ENCODE measurements at regions not wholly inside any gene's neighbourhood (a gene's known extent, or its start where the extent isn't known, plus 50 kb on each side); places are given as distances from the start of the nearest gene placed in this dataset.

DNA sequence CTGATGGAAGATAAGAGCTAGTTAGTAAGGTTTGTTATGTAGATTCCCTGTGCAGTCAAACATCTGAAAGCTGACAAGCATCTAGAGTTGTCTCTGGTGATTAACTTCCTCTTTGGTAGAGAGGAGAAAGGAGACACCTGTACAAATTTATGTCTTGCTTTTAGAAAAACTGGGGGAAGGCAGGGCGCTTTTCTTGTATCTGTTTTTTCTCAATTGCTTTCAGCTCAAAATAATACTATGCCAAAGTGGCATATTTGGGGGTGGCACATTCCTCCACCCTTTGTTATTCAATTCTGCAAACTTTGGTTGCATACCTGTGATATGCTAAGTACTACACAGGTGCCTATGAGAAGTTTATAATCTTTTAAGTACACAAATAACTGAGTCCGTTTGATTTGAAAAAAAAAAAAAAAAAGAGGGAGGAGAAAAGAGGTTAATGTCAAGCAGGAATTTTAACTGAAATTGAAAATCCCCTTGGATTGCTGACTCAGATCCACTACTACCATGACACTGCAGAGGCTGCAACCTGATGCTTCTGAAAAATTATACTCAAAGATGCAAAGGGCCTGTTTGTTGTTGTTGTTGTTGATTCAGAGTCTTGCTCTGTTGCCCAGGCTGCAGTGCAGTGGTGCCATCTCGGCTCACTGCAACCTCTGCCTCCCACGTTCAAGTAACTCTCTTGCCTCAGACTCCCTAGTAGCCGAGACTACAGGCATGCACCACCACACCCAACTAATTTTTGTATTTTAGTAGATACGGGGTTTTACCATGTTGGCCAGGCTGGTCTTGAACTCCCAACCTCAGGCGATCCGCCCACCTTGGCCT, 164.8 kb upstream of the NBEA start:
- no peak for DNase-seq

DNA sequence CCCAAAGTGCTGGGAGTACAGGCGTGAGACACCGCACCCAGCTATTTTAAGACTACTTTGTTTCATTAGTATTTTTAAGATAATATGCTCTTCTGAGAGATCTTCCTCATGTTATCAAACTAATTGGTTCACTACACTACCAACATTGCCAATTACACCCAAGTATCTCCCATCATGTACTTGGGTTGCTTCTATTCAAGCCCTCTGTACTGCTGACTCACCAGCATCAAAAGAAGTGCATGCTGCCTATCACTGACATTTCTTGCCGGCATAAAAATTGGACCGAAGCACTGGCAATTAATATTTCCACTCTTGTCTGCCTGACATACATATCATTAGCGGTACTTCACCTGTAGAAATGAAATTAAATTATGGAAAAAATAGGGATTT, 164.2 kb upstream of the NBEA start:
- DNase-seq, result no peak

DNA sequence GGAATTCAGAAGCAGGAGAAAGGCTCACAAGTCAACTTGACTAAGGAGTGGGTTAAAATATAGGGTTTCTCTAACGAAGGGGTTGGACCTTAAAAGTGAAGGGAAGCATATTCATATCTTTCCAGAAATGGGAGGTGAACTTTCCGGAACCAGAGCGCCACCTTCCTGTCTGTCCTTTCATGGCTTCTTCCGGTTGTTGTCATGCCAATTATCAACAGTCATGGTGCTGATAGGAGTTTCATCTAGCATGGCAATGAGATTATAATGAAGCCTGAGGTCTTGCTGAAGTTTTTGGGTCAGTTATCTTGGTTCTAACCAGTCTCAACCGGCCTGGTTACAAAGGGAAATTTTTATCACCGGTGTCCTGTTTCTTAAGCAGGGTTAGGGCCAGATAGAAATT, 162.9 kb upstream of the NBEA start:
- DNase-seq, result no peak

DNA sequence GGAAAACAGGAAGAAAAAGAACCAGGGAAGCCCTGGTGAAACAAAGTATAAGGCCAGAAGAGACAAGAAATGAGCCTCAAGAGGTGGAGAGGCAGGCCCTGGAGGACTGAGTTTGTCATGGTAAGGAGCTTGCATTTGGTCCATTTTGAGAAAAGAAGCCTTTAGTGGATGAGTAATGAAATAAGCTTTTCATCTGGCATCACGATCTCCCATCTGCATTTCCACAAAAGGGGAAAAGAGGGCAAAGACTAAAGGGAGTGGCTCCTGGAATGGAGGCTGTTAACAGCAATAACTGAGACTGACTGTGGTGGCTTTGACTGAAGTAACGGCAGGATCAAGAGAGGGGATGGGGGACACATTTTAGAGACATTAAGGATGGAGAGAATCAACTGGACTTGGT, 148.8 kb upstream of the NBEA start:
- DNase-seq, result no peak

DNA sequence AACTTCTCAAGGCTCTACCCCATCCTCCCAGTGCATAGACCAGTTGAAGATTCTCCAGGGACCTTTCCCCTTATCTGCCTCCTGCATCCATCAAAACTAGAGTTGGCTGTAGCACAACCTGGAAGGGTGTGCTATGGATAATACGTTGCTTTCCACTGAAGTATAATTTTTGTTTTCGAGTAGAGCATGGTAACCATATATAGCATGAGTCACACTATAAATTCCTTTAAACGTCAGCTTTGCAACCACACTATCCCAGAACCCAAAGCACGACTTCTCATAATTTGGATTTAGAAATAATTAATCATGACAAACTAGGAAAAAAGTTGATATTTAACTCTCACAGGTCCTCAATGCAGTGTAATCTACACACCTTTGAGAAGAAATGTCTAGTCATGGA, 138.3 kb upstream of the NBEA start:
- DNase-seq, result no peak

DNA sequence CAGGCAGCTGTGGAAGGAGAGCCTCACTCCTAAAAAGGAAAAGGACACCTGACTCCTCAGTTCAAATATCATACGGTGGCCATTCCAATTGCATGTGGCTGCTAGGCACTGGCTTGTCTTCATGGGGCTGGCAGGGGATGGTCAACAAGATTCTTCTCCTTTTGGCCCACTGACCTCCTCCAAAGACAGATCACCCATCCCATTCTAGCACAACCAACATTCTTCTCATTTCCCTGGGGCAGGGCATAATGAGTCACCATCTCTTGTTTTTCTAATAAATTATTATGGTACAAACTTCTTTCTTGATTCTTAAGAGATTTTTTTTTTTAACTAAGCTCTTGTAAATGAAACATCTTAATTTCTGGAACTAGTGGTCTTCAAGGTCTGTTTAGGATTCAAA, 136.7 kb upstream of the NBEA start:
- DNase-seq, result no peak

DNA sequence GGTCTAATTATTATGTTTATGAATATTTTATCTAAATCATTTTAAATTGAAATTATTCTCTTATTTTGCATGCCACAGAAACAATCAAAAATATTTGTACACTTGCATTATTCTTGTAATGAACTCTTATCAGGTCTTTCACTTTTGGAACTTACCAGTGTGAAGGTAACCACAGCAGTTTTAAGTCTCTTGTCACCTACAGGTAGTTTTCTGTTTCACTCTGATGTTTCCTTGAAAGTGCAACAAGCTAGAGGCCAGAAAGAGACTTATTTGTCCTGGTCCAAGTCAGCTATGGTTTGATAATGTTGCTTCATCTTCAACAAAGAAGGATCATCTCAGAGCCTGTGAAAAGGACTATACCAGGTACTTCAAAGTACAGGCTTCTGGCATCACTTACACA, 133.4 kb upstream of the NBEA start:
- no peak for DNase-seq

DNA sequence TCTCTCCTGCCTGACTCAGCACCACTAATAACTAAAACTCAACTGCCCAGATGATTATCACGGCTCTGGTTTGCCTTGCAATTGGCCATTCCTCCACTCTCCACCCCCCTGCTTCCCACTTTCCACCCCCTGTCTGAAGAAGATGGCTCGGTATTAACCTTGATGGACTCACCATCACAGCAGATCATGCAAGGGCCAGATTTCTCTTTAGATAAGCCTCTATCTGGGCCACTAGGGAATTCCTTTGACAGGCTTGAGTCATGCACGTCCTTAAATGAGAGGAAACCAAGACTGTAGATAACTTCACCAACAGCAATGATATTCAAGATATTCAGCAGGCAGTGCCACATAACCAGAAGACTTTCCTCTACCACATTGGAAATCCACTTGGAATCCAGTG, 131.1 kb upstream of the NBEA start:
- DNase-seq, result no peak

DNA sequence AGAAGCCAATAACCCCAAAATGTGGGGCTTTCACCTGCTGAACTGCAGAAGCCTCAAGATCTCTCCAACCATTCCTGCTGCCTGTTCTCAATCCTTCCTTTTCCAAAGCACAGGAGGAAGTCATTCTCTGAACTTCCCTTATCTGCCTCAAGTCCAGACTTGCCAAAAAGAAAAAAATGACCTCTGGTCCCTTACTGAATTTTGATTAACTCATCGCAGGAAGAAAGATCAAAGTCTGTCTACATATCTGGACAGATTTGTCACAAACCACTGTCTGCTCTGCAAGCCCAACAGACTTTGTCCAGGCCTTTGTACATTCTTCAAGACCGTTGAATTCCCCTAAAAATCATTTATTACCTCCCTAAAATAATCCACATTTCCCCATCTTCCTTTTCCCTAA, 126.5 kb upstream of the NBEA start:
- no peak for DNase-seq

DNA sequence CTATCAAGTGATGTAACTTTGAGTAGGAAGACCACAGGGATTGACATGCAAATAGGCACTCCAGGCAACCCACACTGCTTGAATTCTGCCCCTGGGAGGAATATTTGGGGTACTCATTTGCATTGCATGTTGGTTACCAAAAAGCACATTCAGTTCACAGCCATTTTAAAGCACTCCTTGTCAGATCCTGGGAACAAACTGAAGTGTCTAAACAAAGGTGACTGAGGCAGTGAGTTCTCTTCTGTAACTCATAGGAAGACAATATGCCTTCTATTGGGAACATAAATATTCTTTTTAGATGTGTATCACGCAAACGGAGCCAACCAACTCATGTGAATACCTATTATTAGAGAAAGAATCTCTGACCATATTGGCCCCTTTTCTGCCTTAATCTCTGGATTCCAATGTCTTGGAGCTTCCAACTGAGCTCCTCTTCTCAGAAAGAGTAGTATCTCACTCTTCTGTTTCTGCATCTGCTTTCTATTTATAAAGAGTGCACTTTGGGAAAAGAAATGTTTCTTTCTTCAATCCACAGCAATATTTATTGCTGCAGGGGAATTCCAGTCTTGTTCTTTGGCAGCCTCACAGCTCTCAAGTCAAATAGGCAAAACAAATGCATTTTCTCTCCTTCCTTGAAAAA, 125.7 kb upstream of the NBEA start:
- no peak for DNase-seq

DNA sequence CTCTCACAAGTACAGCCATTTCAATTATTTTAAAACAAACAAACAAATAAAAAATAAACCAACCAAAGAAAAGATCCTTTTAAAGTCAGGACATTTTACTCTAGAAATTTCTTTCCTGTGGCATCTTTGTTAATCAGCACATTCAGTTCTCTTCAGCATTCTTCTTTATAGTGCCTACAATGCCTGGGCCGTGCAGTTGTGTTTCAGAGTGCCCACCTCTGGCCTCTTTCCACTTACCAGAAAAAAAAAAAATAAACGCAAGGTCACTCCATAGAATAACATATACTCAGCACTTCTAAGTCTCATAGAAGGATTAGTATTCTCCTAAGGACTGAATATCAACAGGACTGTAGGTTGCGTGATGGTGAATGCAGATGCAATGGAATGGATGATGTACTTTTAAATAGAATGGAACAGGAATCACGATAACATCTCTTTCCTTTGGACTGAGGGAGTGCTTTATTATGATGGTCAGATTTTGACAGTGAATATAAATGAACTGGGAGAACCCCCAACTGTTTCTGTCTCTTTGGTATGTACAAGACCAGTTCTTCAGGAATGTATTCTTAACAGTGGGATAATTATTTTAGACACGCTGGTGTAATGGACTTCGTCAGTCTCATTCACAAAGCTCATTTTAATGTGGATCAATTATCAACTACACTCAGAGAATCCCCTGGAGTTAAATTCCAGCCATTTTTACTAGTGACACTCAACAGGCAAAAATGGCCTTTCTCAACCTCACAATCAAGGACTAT, 125.0 kb upstream of the NBEA start:
- no peak for DNase-seq

DNA sequence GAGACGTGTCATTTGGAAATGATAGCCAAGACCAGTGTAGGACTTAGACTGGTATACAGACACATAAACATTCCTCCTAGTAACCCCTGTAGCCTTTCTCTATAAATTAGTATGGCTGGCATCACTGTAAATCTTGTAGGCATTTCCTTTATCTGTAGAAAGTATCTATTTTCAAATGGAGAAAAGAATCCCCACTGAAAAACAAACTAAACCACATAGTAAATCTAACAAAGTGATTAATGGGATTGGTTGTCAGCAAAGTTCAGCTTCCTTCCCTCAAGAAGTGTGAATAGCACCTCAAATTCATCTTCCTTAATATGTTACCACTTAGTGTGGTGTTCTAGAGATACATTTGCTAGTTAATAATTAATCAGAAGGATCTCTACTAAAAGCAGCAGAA, 119.4 kb upstream of the NBEA start:
- no peak for DNase-seq

DNA sequence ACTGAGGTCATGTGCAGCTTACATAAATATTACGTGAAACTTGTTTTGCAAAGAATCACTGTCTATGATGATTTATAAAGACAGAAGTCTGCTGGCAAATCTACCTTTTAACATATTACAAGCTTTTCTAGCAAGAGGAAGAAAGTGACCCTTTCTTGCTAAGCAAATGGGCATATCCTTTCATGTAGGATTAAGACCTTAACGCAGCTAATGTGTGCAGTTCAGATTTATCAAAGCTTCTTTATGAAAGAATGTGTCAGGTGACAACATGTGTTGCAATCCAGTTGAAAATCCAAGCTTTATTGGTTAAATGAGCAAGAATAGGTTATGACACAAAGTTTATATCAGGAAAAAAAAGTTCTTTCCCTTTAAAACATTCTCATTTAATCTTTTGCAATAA, 115.6 kb upstream of the NBEA start:
- DNase-seq, result no peak

DNA sequence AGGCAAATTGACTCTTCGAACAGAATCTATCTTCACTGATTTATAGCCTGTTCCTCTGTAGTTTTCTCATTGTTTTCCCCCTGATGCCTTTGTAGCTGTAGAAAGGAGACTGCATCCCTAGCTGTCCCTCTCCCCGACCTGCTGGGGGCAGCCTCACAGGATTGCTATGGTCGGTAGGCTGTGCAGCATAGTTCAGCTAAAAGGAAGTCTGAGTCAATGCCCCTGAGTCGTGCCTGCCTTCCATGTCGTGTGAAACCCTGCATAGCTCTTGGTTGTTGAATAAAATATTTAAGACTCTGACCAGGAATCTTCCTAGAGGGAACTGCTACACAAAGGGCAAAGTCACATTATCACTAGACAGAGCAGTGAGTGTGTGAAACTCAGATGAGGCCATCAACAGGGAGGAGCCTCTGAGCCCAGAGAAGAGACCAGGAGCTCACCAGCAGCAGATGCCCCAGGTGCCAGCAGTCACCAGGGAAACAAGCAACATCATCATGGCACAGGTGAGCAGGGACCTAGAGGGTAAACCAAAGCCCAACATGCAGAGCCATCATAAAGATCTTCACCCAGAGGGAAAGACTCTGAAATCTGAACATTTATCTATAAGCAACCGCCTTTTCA, 108.4 kb upstream of the NBEA start:
- DNase-seq, result no peak

DNA sequence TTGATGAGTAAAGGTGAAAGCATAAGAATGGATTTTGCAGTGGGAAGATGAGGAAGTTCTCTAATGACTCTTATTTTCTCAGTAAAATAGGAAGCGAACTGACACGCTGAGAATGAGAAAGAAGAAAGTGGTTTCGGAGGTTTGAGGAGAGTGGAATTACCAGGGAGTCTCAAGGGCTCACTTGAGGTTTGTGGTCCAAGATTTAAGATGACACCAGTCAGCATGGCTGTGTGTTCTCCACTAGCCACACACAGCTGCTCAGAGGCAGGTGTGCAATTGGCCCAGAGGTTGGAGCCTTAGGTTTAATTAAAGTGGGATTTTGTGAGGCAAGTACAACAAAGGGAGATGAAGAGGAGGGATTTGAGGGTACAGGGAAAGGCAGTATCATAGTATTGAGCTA, 99.6 kb upstream of the NBEA start:
- DNase-seq, result peak; percentile 10 to 14

DNA sequence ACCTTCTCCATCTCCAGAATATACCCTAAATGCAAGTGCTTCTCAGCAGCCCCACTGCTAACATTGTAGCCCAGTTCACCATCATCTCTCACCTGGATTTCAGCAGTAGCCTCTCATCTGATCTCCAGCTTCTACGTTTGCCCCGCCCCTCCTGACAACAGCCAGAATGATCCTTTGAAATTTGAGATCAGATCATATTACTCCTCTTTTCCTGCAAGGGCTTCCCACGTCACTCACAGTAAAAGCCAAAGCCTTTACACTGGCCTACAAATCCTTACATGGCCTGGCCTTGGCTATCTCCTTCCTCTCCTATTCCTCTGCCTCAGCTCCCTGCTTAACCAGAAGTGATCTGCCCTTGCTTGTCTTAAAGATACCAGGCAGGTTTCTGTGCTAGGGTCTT, 94.3 kb upstream of the NBEA start:
- DNase-seq, result no peak

DNA sequence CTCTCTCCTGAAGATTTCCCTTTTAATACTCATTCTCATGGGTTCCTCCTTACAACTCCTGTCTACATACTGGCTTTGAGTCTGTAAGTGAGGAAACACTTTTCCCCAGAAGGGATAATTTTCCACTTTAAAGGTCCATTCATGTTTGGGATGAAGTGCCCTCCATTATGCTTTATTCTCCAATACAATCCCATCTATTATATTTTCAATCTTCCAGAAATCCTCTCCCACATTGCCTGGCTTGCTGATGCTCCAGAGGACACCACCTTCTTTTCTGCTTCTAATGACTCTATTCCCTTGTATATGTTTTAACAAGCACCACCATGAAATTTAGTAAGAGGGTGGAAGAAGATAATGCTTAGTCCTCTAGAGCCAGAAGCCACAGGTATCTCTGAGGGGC, 92.7 kb upstream of the NBEA start:
- DNase-seq, result no peak

DNA sequence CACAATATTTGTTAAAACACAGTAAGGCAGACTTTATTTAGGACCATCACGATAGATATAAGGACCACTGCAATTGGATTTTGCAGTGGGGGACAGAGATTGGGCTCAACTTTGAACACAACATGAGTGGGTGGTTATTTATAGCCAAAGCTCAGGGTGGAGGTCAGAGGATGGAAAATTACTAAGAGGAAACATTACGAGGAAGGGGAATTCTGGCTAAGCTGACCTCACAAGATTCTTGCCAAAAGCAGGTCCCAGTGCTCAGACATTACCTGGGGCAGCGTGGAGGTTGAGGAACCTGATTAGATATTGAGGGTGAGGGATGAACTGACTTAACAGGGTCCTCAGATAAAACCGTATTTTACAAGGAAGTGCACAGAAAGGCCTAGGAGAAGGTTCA, 88.9 kb upstream of the NBEA start:
- no peak for DNase-seq

DNA sequence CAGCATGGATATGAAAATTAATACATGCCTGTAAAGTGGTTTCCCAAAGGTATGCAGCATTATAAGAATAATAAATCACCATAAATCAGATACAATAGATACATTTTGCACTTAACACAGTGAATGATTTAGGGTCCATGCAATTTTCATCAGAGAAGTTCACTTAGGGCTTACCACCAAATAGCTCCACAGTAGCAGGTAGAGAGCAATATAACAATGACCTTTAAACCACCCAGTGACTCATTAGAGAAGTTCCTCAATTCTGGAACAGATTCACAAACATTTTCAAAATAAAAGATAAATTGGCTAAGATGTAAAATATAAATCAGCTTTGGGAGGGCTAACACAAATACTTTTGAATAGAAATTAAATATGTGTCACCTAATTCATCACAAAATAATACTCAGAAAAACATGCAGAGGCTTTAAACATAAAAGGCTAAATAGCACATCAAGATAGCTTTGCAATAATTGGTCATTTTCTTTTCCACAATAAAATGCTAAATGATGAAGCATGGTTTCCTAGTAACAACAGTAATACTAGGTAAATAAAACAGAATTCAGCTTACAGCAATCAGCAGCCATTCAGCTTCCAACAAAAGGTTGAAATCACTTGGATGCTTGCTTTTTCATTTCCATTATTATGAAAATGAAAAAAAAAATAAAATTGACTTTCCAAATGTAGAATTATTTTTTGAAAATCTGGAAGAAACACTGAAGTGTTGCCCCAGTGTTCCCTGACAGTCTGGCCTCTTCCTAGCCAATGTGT, 84.3 kb upstream of the NBEA start:
- no peak for DNase-seq

DNA sequence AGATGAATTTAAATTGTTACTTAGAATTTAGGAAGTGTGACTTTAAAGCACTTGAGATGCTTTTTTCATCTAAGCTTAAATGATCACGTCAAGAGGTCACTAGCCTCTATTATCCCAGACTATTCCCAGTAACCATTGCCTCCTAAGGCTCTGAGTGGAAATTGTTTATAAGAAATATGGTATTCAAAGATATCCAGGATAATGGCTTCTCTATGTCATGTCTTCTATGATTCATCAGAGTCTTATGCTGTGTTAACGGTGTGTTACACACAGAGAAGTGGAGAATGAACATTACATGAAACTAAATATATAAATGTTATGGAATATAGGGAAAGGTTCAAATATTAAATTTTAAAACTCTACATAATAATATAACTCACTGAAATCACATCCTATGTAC, 79.8 kb upstream of the NBEA start:
- DNase-seq, result no peak

DNA sequence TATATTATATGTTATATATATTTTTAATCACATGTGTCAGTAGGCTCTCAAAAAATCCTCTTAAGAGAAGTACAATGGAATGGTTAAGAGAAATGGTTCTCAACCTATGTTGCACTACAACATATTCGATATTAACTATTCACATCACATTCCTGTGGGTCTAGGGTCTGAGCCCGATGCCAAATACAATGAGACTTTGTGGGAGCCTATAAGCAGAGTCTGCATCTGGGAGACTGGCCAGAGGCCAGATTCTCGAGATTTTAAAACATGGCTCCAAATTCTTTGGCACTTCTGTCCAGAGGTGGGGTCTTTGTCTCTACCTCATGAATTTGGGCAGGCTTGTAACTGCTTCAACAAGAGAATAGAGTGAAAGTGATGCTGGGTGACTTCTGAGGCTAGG, 79.4 kb upstream of the NBEA start:
- DNase-seq, result no peak

DNA sequence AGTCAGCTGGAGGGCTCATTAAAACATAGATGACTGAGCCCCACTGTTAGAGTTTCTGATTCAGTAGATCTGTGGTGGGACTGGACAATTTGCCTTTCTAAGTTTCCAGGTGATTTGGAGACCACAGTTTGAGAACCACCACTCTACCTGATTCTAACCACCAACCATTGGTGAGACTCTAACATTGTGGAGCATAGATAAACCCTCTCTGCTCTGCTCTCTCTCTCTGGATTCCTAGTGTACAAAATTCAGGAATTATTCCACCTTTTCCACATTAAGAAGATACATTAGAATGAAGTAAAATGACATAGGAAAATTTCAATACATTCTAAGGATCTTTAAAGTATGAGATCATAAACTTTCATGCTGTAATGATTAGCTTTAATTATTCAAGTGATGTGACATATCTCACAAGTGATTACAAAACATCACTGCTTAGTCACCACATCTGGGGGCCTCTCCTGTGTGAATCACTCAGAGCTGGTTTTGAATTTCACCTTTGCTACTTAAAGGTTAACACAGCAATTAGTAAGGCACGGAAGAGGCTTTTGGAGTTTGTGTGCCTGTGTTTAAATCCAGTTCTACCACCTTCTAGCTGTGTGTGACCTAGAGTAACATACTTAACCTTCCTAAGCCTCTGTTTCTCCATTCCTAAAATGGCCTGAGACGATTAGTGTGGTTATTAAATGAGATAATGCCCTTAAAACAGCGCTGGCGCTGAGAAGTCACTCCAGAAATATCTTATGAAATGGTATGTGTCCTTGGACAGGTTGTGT, 78.5 kb upstream of the NBEA start:
- DNase-seq, result no peak
